Psoas muscle (tissue), 7 donors: ENCODE measurements at regions not wholly inside any gene's neighbourhood (a gene's known extent, or its start where the extent isn't known, plus 50 kb on each side); places are given as distances from the start of the nearest gene placed in this dataset.

Experiments used
- ATAC-seq, 4 donors: fragments of 200-7000 bp; cut with Tn5 transposase; one replicate each; pipeline ENCODE4 v1.9.1; 2020; ENCODE audit warnings: moderate library complexity in 3 of 4, mild to moderate bottlenecking in 2 of 4
- DNase-seq, 2 donors: peaks; one replicate each; pipeline ENCODE4 v3.0.0-alpha.2; 2020
- H3K27ac ChIP-seq: fragments of 200-600 bp; one replicate; pipeline ENCODE4 v1.8.0; 2022
- H3K27me3 ChIP-seq, 3 donors: fragments of 200-600 bp in 1 of 3; one replicate each; pipeline versions ENCODE4 v1.6.1 to v1.8.0; 2013 to 2022; ENCODE audit warnings: low read length in 2 of 3, mild to moderate bottlenecking in 2 of 3, moderate library complexity in 1 of 3; ENCODE audit not compliant: insufficient read depth in 3 of 3
- H3K36me3 ChIP-seq, 2 donors: fragments of 200-600 bp in 1 of 2; one replicate each; pipeline versions ENCODE4 v1.6.1 to v1.8.0; 2013 to 2022; ENCODE audit warnings: low read depth in 1 of 2, mild to moderate bottlenecking in 1 of 2, moderate library complexity in 1 of 2; ENCODE audit not compliant: insufficient read depth in 1 of 2
- H3K4me1 ChIP-seq: fragments of 200-600 bp; one replicate; pipeline ENCODE4 v1.8.0; 2022
- H3K4me3 ChIP-seq: fragments of 200-600 bp; one replicate; pipeline ENCODE4 v1.8.0; 2022; ENCODE audit warnings: mild to moderate bottlenecking
- H3K9me3 ChIP-seq: fragments of 200-600 bp; one replicate; pipeline ENCODE4 v1.8.0; 2022
- CTCF ChIP-seq: fragments of 200-600 bp; IDR thresholded peaks from one replicate; pipeline ENCODE4 v1.8.0; 2022; ENCODE audit warnings: antibody characterized with exemption
- WGBS, 3 donors: extraction: QIAGEN DNeasy Blood & Tissue Kit; methylation state at CpG; one replicate each; pipeline versions ENCODE4 v1.1.6 to v1.1.7; 2013; 5-methylcytosine and 5-hydroxymethylcytosine counted together
- intact Hi-C, 2 donors: fragments of 100-400 bp; cut with DNase I; formaldehyde crosslinking; loops; one replicate each; pipeline versions ENCODE4 v1.11.0 to v1.14.2; 2022
- donor health status: healthy with polysubstance abuse.
- donor health status: DM: no; HTN: no; CAD: no; lungs with moderate emphysema.
- donor health status: Bipolar disorder and iron deficiency.
- donor health status: healthy.
- donor health status: DM: yes; HTN: yes; CAD: no.
- donor health status: DM: no; HTN: no; CAD: no.
- donor health status: DM: yes; HTN: yes; CAD: no.

GRCh38 chr3:193780810-193781478 is 187.9 kb downstream of the OPA1 start:
- intact Hi-C loops = loop anchor here (2.0 to 10.0 kb wide), 5 partner anchors 224 to 534 kb away; partner anchors contain the start of gene HES1 (in 2 of the 2)
- no peaks in the 10 kb centered on the region for H3K4me1 ChIP-seq
- ATAC-seq (peak; percentile 86 to 96 (median 88)), DNase-seq (peak; percentile 73 to 81)
- TF ChIP-seq CTCF = peak; percentile 75
- H3K4me3 ChIP-seq = no peak overlapping the region
- no peaks in the 10 kb centered on the region for H3K36me3 ChIP-seq
- no peaks in the 10 kb centered on the region for H3K9me3 ChIP-seq
- H3K27me3 ChIP-seq = peaks cover 0 to 15% (median 0%) of the 10 kb centered on the region in 3 donors
- H3K27ac ChIP-seq = no peak overlapping the region
- 16 to 19% (median 16%) methylated on average over 11 of the region's 11 CpGs for WGBS, 3 donors

GRCh38 chr3:193782276-193782647 is 189.3 kb downstream of the OPA1 start:
- no peak for ATAC-seq
- no peaks in the 10 kb centered on the region for H3K36me3 ChIP-seq
- no peaks in the 10 kb centered on the region for H3K4me1 ChIP-seq
- intact Hi-C loops = loop anchor here (2.0 to 10.0 kb wide), 4 partner anchors 223 to 533 kb away; partner anchors contain the start of gene HES1 (in 1 of the 2)
- H3K27me3 ChIP-seq = peaks cover 0 to 15% (median 0%) of the 10 kb centered on the region in 3 donors
- H3K9me3 ChIP-seq = no peaks in the 10 kb centered on the region
- 93 to 95% (median 94%) methylated on average over 9 of the region's 9 CpGs for WGBS, 3 donors
- H3K27ac ChIP-seq = no peak overlapping the region
- TF ChIP-seq CTCF = no peak
- DNase-seq = no peak
- H3K4me3 ChIP-seq = no peak overlapping the region

GRCh38 chr3:193782747-193783146 is 189.7 kb downstream of the OPA1 start:
- Histone ChIP-seq H3K27ac (no peak overlapping the region), H3K9me3 (no peaks in the 10 kb centered on the region), H3K4me1 (no peaks in the 10 kb centered on the region), H3K27me3 (peaks cover 0 to 15% (median 0%) of the 10 kb centered on the region in 3 donors), H3K36me3 (no peaks in the 10 kb centered on the region), H3K4me3 (no peak overlapping the region)
- DNase-seq (no peak), ATAC-seq (no peak)
- WGBS, 3 donors = 89 to 98% (median 97%) methylated on average over 3 of the region's 3 CpGs
- intact Hi-C loops = loop anchor here (2.0 to 10.0 kb wide), 4 partner anchors 222 to 532 kb away; partner anchors contain the start of gene HES1 (in 1 of the 2)
- TF ChIP-seq CTCF = no peak

- H3K36me3 ChIP-seq = no peaks in the 10 kb centered on the region
- no peak for ATAC-seq
- intact Hi-C loops = loop anchor here (2.0 to 10.0 kb wide), 4 partner anchors 221 to 531 kb away; partner anchors contain the start of gene HES1 (in 1 of the 2)
- no peaks in the 10 kb centered on the region for H3K4me1 ChIP-seq
- WGBS, 3 donors = 87 to 95% (median 89%) methylated on average over 5 of the region's 5 CpGs
- H3K27ac ChIP-seq = no peak overlapping the region
- no peak overlapping the region for H3K4me3 ChIP-seq
- no peak for TF ChIP-seq CTCF
- H3K9me3 ChIP-seq = no peaks in the 10 kb centered on the region
- no peak for DNase-seq
- H3K27me3 ChIP-seq = peaks cover 0 to 15% (median 0%) of the 10 kb centered on the region in 3 donors
These were observed 190.3 kb downstream of the OPA1 start for GRCh38 chr3:193783166-193783896.
